GM12892 (cell line): ENCODE measurements at regions not wholly inside any gene's neighbourhood (a gene's known extent, or its start where the extent isn't known, plus 50 kb on each side); places are given as distances from the start of the nearest gene placed in this dataset.

ENCODE experiments used
- POLR2A ChIP-seq: IDR thresholded peaks from 2 replicates; pipeline ENCODE4 v1.6.1; 2011; ENCODE audit warnings: low read depth, low read length, control low read depth
- POLR2AphosphoS5 ChIP-seq: IDR thresholded peaks from 2 replicates; pipeline ENCODE4 v1.6.1; 2011; ENCODE audit warnings: low read depth, low read length, control low read depth

GRCh38 chr12:124485371-124485770 is 82.0 kb downstream of the NCOR2 start:
- TF ChIP-seq POLR2A (no peak), POLR2AphosphoS5 (no peak)
